NCI-H128 (cell line): ENCODE measurements at regions not wholly inside any gene's neighbourhood (a gene's known extent, or its start where the extent isn't known, plus 50 kb on each side); places are given as distances from the start of the nearest gene placed in this dataset.
"Not testable (repeated sequence)": the region's sequence is repeated elsewhere in the genome, so short reads cannot be mapped to it uniquely, and the experiment has no call there.

Experiments
- DNase-seq: peaks from one replicate; lab custom pipeline; 2025; ENCODE audit not compliant: unreplicated experiment; lab: John Stamatoyannopoulos, UW

- no peak for DNase-seq
Measured at GRCh38 chr22:19599626-19600243, 75.5 kb upstream of the CLDN5 start.

- DNase-seq = not testable (repeated sequence)
Measured at GRCh38 chr22:19603346-19603745, 79.1 kb upstream of the CLDN5 start.

- no peak for DNase-seq
Measured at GRCh38 chr22:19603767-19604166, 79.6 kb upstream of the CLDN5 start.

- DNase-seq = no peak
Measured at GRCh38 chr22:19604711-19605268, 80.6 kb upstream of the CLDN5 start.

GRCh38 chr22:19605508-19606331 is 81.5 kb upstream of the CLDN5 start:
- DNase-seq = no peak

- no peak for DNase-seq
Measured at GRCh38 chr22:19606332-19607191, 82.4 kb upstream of the CLDN5 start.

GRCh38 chr22:19607192-19608002 is 83.2 kb upstream of the CLDN5 start:
- DNase-seq = peak; percentile 33

GRCh38 chr22:19608003-19608690 is 83.9 kb upstream of the CLDN5 start:
- no peak for DNase-seq

GRCh38 chr22:19609753-19610152 is 85.5 kb upstream of the CLDN5 start:
- DNase-seq = not testable (repeated sequence)

GRCh38 chr22:19610518-19611253 is 86.5 kb upstream of the CLDN5 start:
- DNase-seq = no peak

GRCh38 chr22:19611590-19611989 is 87.4 kb upstream of the CLDN5 start:
- DNase-seq = no peak

- DNase-seq = no peak
Measured at GRCh38 chr22:19612866-19613572, 88.8 kb upstream of the CLDN5 start.

- DNase-seq = no peak
Measured at GRCh38 chr22:19614536-19614863, 90.3 kb upstream of the CLDN5 start.

GRCh38 chr22:19615001-19615461 is 90.8 kb upstream of the CLDN5 start:
- DNase-seq = no peak

- no peak for DNase-seq
Measured at GRCh38 chr22:19615867-19616581, 91.8 kb upstream of the CLDN5 start.

GRCh38 chr22:19619144-19620009 is 94.9 kb upstream of the SEPTIN5 start:
- no peak for DNase-seq

GRCh38 chr22:19620742-19621371 is 93.4 kb upstream of the SEPTIN5 start:
- no peak for DNase-seq
